ENCODE measurements at regions not wholly inside any gene's neighbourhood (a gene's known extent, or its start where the extent isn't known, plus 50 kb on each side); places are given as distances from the start of the nearest gene placed in this dataset.

DNA sequence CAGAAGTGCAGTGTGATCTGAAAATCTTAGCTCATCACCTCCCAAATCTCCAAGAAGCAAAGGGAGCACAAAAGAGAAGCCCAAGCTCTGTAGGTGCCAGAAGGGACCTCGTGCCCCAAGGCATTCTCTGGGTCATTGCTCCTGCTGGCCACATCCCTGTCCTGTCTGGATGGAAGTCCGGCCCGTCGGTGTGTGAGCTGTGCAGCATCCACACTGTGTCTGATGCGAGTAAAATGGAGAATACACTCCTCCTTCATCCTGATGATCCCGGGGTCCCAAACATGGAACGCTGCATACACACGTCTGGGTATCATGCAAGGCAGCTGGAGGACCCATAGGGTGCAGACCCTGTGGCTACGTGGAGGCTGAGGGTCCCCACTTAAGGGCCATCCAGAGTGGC is 851.4 kb downstream of the GALR1 start:
- Mint-ChIP-seq H3K27ac (ENCODE audit: unreplicated experiment) (no peak overlapping the region), H3K4me1 (no peaks in the 10 kb centered on the region), H3K36me3 (ENCODE audit: low read depth) (peaks cover 2% of the 10 kb centered on the region), H3K4me3 (no peak overlapping the region), H3K9me3 (peaks cover 12% of the 10 kb centered on the region), H3K27me3 (ENCODE audit: low read depth) (no peaks in the 10 kb centered on the region)
- TF ChIP-seq, protein P1, sequence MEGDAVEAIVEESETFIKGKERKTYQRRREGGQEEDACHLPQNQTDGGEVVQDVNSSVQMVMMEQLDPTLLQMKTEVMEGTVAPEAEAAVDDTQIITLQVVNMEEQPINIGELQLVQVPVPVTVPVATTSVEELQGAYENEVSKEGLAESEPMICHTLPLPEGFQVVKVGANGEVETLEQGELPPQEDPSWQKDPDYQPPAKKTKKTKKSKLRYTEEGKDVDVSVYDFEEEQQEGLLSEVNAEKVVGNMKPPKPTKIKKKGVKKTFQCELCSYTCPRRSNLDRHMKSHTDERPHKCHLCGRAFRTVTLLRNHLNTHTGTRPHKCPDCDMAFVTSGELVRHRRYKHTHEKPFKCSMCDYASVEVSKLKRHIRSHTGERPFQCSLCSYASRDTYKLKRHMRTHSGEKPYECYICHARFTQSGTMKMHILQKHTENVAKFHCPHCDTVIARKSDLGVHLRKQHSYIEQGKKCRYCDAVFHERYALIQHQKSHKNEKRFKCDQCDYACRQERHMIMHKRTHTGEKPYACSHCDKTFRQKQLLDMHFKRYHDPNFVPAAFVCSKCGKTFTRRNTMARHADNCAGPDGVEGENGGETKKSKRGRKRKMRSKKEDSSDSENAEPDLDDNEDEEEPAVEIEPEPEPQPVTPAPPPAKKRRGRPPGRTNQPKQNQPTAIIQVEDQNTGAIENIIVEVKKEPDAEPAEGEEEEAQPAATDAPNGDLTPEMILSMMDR (conservative IDR thresholded peaks at IDR 0.05): no peak
- no peak for DNase-seq (ENCODE audit: low read depth, low spot score)

DNA sequence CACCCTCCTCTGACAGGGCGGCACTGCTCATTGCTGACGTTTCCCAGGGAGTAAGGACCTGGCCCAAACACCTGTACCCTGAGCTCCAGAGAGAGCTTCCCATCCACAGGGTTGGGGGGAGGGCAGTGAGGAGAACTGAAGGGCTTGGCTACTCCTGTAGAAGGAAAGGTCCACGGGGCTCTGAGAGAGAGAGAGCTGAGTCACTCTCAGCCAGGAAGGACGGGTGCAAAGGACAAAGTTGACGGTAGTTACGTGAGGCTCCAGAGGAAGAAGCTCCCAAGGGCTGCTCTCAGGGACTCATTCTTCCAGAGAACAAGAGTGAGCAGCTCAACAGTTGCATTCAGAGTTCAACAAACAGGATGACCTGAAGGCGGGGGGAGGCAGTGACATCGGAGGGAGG is 852.5 kb downstream of the GALR1 start:
- TF ChIP-seq, protein P1 (conservative IDR thresholded peaks at IDR 0.05): no peak
- DNase-seq (ENCODE audit: low read depth, low spot score): no peak
- H3K27ac Mint-ChIP-seq (ENCODE audit: unreplicated experiment): no peak overlapping the region
- no peaks in the 10 kb centered on the region for H3K4me1 Mint-ChIP-seq
- H3K36me3 Mint-ChIP-seq (ENCODE audit: low read depth): peaks cover 1% of the 10 kb centered on the region
- no peaks in the 10 kb centered on the region for H3K27me3 Mint-ChIP-seq (ENCODE audit: low read depth)
- H3K9me3 Mint-ChIP-seq: peaks cover 10% of the 10 kb centered on the region
- no peak overlapping the region for H3K4me3 Mint-ChIP-seq

DNA sequence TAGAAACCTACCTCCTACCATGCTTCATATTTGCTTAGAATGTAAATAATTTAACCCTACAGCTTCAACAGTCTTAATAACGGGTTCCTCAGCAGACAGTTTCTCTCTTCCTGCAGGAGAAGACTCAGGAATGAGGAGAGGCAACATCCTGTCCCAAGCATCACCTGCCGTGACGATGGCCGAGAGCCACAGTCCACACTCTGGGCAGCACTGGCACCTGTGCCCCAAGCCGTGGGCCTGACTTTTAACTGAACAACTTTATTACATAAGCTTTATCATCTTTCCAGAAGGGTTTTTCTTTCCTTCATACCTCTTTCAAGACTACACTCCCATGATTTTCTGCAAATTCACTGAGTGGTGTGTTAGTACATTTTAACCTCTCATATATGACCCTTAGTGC is 856.0 kb downstream of the GALR1 start:
- no peaks in the 10 kb centered on the region for H3K36me3 Mint-ChIP-seq (ENCODE audit: low read depth)
- TF ChIP-seq, protein P1 (conservative IDR thresholded peaks at IDR 0.05): no peak
- H3K9me3 Mint-ChIP-seq: peaks cover 6% of the 10 kb centered on the region
- no peak for DNase-seq (ENCODE audit: low read depth, low spot score)
- no peaks in the 10 kb centered on the region for H3K27me3 Mint-ChIP-seq (ENCODE audit: low read depth)
- H3K27ac Mint-ChIP-seq (ENCODE audit: unreplicated experiment): no peak overlapping the region
- H3K4me3 Mint-ChIP-seq: no peak overlapping the region
- no peaks in the 10 kb centered on the region for H3K4me1 Mint-ChIP-seq

DNA sequence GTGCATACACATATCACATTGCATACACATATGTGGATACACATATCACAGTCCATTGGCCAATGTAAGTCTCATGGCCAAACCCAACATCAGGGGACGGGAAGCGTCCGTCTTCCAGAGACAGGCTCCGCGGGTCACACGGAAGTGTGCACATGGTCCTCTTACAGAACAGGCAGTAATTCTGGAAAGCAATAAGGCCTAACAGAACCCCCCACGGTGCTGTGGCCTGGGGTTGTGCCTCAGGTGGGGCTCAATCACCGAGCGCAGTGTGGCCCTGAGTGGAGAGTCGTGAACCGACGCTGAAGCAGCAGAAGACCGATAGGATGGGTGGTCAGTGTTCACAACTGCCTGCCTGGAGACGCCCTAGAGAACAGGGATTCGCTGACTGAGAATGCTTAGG is 857.3 kb downstream of the GALR1 start:
- Mint-ChIP-seq H3K27ac (ENCODE audit: unreplicated experiment) (no peak overlapping the region), H3K4me3 (no peak overlapping the region), H3K4me1 (no peaks in the 10 kb centered on the region), H3K27me3 (ENCODE audit: low read depth) (no peaks in the 10 kb centered on the region), H3K36me3 (ENCODE audit: low read depth) (no peaks in the 10 kb centered on the region), H3K9me3 (peaks cover 6% of the 10 kb centered on the region)
- DNase-seq (ENCODE audit: low read depth, low spot score): no peak
- TF ChIP-seq, protein P1 (conservative IDR thresholded peaks at IDR 0.05): no peak

DNA sequence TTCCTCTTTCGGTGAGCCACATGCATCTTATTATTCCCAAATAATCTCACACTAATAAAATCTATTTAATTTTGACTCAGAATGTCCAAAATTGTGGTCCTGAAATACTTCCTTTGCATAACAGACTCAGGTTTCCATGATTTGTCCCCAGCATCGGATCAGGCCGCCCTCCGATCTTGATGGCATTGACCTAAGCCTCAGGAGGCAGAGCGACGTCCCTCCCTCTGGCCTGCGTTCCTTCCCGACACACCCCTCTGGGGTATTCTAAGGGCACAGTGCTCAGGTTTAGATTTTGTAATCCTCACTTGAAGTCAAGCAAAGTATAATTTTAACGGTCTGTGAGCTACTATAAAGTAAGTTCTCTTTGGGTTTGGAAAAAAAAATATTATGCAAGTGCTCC is 857.7 kb downstream of the GALR1 start:
- Mint-ChIP-seq H3K27me3 (ENCODE audit: low read depth) (no peaks in the 10 kb centered on the region), H3K36me3 (ENCODE audit: low read depth) (no peaks in the 10 kb centered on the region), H3K4me1 (no peaks in the 10 kb centered on the region), H3K4me3 (no peak overlapping the region), H3K27ac (ENCODE audit: unreplicated experiment) (no peak overlapping the region), H3K9me3 (peaks cover 5% of the 10 kb centered on the region)
- TF ChIP-seq, protein P1 (conservative IDR thresholded peaks at IDR 0.05): no peak
- no peak for DNase-seq (ENCODE audit: low read depth, low spot score)

DNA sequence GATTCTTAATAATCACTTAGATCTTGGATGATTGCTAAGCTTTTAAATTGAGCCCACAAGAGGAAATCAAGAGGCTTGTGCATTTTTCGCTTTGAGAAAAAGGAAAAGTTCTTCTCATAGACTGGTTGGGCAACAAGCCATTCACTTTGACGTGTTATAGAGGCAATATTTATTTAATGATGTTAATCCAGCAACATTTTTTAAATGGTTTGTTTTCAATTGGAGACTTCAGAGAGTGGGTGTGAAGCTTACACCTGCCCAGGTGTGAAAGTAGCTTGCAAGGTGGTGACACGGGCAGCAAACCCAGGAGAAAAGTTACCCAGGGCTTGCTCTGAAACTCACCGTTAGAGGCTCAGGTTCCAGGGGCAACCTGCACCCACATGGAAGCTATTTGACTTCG is 858.9 kb downstream of the GALR1 start:
- H3K9me3 Mint-ChIP-seq: no peaks in the 10 kb centered on the region

More for the DNA sequence above, 858.9 kb downstream of the GALR1 start:
- Mint-ChIP-seq H3K4me3 (no peak overlapping the region), H3K27ac (ENCODE audit: unreplicated experiment) (no peak overlapping the region), H3K27me3 (ENCODE audit: low read depth) (no peaks in the 10 kb centered on the region), H3K4me1 (no peaks in the 10 kb centered on the region), H3K36me3 (ENCODE audit: low read depth) (no peaks in the 10 kb centered on the region)
- no peak for DNase-seq (ENCODE audit: low read depth, low spot score)
- TF ChIP-seq, protein P1 (conservative IDR thresholded peaks at IDR 0.05): no peak

Data from neural crest cell (in vitro differentiated cells).